H4 (cell line): ENCODE measurements at regions not wholly inside any gene's neighbourhood (a gene's known extent, or its start where the extent isn't known, plus 50 kb on each side); places are given as distances from the start of the nearest gene placed in this dataset.
A peak's percentile ranks its signal among the peaks of the same experiment; 100 is the strongest.
"Not testable (repeated sequence)": the region's sequence is repeated elsewhere in the genome, so short reads cannot be mapped to it uniquely, and the experiment has no call there.

Experiments used
- DNase-seq: peaks from one replicate; pipeline ENCODE4 v3.0.0-alpha.2; 2015; ENCODE audit warnings: low spot score

DNA sequence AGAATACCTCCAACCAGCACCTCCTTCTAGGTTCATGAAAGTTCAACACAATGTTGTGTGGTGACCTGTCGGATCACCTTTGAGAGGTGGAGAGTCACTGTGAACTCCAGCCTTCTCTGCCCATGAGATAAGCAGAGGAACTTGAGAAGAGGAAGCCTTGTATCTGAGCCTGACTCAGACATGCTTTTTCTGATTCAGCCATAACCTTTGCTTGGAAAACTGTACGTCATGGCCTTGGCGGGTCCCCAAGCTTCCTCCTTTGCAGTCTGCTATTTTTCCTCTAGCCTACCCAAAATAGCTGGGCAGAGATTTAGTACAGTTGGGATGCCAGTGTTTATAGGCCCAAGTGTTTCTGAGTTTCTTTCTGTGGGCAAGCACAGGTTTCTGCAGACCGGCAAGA is 274.7 kb downstream of the CETN3 start:
- DNase-seq = no peak

GRCh38 chr5:90134381-90134780 is 275.2 kb downstream of the CETN3 start:
- DNase-seq = no peak

GRCh38 chr5:90133941-90134340 is 275.6 kb downstream of the CETN3 start:
- DNase-seq = no peak

DNA sequence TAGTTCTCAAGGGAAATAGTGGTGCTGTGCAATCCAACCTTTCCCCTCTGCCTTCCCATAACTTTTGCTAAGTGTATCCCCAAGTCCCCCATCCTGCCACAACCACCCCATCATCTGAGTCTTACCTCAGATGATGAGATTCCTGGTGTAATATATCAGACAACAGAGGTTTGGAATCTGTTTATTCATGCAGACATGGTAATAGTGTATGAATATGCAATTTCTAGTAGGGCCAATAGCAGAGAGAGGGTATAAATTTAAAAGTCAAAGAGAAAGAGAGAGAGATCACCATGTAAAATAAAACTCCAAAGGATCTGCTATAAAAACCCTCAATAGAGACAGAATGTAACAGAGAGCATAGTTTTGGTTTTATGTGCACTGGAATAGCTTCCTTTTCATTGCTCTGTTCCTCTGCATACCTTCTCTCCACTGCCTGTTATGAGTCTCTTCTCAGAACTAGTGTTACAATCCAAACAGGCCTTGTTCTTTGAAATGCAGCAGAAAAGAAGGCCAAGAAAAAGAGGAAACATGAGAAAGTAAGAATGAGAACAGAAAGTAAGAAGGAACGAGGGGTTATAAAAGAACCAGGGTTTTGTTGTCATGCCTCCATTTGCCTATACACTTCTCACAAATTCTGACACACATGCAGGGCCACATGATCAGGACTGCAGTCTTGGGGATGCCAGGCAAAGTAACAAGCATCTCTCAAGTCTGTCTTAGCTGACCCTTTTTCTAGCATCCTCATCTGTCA is 278.0 kb downstream of the CETN3 start:
- DNase-seq = no peak

DNA sequence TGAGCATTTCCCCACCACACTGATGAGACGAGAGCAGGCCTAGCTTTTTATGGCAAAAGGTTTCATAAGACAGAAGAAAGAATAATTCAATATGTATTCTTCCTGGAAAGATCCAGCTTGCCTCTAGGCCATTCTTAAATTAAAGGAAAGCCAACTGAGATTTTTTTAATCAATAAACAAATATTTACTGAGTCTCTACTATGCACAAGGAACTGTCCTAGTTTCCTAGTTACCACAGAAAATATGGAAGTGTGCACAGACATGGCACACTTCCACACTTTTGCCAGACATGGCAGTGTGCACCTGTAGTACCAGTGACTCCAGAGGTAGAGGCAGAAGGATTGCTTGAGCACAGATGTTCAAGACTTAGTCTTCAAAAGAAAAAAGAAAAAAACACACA is 281.0 kb downstream of the CETN3 start:
- DNase-seq = no peak

DNA sequence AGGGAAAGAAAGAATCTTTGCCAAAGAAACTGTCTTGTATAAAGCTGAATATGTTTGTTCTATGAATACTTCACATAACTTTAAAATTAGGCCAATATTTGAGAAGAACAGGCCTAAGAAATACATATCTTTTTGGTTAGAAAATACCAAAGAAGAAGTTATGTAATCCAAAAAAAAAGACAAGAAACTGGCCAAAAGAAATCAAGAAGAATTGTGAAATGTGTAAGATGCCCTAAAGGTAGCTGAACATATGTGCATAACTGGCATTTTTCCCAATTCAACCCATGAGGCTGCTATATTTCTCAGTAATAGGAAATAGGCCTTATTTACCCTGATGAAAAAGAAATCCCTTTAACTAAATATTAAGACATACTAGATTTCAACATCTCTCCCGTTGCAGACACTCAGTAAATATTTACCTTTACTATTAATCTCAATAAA is 290.0 kb downstream of the CETN3 start:
- no peak for DNase-seq

DNA sequence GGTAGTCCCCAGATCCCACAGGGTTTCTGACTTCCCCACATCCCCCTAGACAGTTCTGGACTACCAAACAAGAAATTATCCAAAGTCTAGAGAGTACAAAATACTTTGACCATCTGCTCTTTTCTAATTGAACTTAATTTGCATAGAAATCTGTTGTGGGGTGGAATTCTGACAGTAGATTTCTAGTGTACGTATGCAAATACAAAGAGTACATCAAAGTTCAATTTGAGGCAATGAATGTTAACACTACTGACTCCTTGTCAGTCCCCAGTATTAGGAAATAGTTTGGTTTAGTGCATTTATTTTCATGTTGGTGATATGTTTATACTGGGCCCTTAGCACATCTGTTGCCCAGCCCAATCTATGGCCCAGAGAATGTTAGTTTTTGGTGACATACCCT is 292.6 kb downstream of the CETN3 start:
- no peak for DNase-seq

DNA sequence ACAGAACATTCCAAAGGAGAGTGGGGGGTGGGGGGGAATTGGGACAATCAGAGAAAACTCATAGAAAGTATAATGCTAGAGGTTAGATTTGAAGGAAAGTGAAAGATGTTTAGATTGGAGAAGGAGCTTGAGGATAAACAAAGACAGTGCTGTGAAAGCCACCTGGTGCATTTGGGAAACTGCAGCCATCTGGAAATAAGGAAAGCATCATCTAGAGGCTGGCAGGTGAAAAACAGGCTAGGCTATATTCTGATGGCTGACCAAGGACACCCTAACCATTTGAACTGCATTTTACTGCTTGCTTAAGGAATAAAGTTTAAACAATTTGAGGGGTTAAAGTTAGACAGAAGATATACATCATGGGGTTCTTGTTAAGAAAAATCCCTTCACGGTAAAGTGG is 296.4 kb downstream of the CETN3 start:
- no peak for DNase-seq

DNA sequence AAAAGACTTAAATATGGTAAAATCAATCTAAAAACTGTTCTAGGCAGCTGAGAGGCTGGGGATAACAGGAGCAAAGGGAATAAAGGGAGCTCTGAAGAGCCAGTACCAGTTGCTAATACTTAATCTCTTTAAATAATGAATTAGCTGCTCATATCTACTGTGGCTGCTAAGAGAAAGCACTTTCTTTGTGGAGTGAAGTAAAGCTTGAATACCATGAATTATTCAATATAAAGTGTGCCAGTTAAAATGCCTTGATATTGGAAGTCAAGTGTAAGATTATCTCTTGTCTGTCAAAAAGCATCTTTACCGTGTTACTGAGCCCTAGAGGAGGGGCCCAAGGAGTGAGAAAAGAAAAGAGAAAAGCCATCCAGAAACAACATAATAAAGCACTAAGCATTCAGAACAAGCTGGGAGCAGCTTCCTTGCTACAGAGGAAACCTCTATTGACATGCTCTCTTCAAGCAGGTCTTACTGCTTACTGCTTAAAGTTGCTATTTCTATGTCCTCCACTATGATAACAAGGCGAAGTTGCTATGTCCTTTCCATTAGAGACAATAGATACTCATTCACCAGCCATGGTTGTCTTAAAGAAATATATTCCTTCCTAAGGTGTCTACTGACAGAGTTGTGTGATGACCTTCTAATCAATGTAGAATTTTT is 297.4 kb downstream of the CETN3 start:
- no peak for DNase-seq

DNA sequence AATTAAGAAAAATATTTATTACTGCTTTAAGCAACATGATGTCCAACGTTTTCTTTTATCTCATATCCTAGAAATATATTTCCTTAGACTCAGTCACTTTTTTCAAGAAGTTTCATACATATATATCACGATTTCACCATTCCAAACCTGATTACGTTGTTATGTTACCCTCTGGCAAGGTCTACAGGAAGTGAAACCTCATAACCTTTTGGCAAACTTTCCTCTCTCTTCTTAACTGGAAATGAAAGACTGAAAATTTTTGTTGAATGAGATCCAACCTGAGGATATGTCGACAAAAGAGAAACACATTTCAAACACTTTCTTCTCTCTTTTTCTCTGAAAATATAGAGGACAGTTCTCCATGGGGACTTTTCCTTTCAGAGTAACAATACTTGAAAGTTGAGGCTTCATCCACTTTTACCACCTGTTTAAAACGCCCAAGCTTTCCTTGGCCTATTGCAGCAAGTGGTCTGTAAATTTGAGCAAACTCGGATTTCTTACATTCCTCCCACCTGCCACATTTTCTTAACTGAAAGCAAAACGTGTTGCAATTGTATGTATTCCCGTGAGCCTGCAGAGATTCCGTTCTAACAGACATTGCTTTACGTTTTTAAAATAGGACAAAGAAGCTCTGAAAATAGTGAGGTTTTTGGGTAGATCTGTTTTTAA is 298.1 kb downstream of the CETN3 start:
- no peak for DNase-seq

GRCh38 chr5:90109285-90109684 is 300.3 kb downstream of the CETN3 start:
- no peak for DNase-seq

DNA sequence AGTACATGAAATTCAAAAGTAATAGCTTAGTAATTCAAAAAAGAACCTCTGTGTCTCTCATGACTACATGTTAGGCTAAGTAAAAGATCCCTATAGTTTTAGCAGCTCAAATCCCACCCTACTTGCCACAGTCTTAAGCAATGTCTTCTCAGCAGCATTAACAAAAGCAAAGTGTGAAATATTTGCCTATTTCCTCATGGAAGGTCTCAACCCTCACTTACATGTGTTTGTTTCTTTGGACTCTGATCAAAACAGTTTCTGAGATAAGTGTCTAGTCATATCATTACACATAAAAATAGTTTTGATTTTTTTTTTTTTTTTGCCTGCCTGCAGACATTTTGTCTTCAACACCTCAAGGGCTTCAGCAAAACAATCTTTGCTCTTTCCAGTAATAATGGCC is 310.5 kb downstream of the CETN3 start:
- DNase-seq = no peak

DNA sequence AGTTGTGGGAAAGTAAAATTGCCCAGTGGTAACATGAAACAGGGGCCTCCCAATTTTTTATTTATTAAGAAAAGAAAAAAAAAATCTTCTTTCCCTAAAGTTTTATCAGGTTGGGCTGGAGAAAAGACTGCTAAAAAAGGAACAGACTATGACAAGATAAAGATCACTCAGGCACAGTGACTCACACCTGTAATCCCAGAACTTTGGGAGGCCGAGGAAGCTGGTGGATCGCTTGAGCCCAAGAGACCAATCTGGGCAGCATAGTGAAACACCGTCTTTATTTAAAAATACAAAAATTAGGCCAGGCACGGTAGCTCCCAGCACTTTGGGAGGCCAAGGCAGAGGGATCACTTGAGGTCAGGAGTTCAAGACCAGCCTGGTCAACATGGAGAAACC is 312.5 kb downstream of the CETN3 start:
- DNase-seq = no peak

DNA sequence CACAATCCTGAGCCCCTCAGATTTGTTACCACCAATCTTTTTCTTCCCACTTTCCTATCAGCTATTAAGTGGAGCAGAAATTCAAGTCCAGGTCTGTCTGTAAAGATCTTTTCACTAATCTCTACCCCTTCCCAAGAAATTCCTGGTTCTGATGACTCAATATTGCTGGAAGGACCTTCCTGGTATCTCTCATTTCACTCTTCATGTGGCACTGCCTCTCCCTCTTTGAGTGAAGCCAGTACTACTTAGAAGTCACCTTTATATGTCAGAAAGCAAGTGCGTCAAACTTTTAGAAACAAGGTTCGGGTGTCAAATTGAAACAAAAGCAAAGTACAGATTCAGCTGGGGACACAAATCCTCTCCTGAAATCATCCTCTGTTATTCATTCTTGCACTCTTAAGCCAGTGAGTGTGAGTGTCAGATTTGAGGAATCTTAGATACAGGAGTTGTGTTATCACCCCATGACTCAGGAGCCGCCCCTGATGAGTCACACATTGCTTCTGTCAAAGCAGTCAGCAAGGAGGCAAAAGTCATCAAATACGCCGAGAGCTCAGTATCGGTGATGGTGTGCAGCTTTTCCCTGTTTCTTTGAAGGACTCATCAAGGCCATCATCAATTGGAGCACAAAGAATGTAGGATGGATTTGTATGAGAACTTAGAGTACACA is 313.0 kb downstream of the CETN3 start:
- peak; percentile 45 for DNase-seq

DNA sequence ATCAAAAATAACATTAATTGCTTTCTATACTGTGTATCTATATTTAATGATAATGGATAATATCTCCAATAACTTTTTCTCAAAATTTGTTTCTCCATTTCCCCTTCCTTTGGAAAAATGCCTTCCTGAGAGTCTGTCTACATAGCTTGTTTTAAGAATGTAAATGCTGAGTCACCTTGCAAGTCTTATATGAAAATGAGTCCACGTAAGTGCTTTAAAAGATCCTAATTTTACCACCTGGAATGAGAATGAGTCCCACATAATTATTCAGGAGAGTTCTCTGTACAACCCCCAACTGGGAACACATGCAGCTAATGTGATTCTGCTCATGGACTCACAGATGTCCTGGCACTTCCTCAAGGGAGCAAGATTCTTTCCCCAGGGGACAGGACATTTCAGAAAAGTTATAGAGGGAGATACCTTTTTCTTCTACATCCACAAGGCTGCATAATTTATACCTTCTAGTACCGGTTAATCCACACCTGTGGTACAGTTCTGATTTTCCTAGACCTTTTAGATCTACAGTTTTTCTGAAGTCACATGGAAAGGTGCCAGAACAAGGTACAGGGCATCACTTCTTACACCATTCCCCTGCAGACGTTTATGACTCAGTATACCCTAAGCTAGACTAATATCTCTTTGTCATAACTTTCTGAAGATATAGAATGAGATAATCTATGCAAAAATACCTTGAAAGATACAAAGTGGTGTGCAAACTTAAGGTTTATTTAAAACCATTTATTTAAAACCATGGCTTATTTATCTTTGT is 314.1 kb downstream of the CETN3 start:
- DNase-seq = no peak

DNA sequence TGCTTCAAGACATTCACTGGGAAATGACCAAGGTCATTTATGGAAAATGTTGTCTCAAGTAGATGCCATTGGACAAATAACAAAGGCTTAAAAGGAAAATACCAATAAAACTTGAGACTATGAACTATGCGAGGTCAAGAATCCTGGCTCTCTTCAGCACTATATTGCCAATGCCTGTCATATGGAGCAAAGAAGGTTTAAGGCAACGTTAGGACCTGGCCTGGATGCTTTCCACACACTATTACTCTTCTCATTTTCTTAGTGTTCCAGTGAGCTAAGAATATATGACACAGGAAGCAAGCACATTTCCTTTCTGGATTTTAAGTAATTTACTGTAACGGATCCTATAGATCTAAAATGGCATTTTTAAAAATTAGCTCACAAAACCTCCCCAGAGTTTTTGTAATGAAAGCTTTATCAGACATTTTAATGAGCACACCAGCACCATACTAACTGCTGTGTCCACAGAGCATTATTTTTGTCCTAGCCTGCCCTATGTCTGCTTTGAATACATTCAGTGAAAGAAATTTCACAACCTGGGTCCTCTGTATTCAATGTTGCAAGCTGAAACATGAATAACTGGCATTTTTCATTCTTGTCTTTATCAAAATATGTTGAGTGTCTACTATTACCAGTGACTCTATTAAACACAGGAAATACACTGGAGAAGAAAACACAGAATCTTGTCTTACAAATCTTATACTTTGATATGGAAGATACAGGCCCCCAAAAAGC is 315.6 kb downstream of the CETN3 start:
- DNase-seq = no peak

DNA sequence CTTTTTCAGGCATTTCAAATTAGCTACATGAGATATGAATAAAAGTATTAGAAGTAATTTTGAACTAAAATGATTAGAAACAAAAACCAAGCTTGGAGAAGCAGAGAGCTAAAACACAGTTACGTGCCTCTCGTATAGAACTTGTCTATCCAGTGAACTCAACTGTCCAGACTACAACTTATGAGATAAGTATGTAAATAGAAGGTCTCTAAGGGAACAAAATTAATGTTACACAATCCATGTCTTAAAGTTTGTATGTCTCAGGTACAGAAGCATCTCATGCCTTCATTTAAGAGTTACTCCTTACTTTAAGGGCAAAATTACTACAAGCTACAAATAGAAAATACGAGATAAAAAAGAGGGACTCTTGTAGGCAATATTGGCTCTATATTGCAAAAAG is 316.8 kb downstream of the CETN3 start:
- DNase-seq = no peak

- no peak for DNase-seq
Observed at GRCh38 chr5:90084342-90084741, 325.2 kb downstream of the CETN3 start.

- not testable (repeated sequence) for DNase-seq
Observed at GRCh38 chr5:90073026-90073570, 336.5 kb downstream of the CETN3 start.

GRCh38 chr5:90071656-90072055 is 337.9 kb downstream of the CETN3 start:
- DNase-seq = no peak

DNA sequence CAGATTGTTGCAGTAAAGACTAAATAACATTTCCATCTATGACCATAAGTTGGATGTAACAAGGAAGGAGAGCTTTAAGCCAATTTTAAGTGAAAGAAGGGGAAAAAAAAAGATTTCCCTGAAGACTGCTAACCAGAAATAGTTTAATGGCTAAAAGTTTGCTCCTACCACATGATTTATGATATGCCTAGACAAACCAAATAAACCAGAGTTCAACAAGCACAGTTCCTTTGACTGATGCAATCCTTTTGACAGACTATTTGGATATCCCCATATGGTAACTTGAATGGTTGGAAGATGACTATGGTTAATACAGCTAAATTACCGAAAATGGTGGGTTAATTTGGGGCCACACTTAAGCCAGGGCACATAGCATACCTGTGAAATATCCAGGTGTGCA is 338.5 kb downstream of the CETN3 start:
- no peak for DNase-seq
